GM06990 (cell line): ENCODE measurements at regions not wholly inside any gene's neighbourhood (a gene's known extent, or its start where the extent isn't known, plus 50 kb on each side); places are given as distances from the start of the nearest gene placed in this dataset.

Source experiments
- DNase-seq: peaks from one replicate; pipeline ENCODE4 v3.0.0-alpha.2; 2011; ENCODE audit not compliant: insufficient read length; ENCODE audit errors: extremely low read depth
- H3K27me3 ChIP-seq: replicated peaks from 2 replicates; pipeline ENCODE4 v1.6.0; 2011; ENCODE audit warnings: low read length; ENCODE audit not compliant: control insufficient read depth, insufficient read depth
- H3K36me3 ChIP-seq: 2 replicates; pipeline ENCODE4 v1.5.1; 2011; ENCODE audit warnings: low read length; ENCODE audit not compliant: control insufficient read depth, insufficient read depth
- H3K4me3 ChIP-seq: replicated peaks from 2 replicates; pipeline ENCODE4 v1.5.1; 2011; ENCODE audit warnings: low read depth, mild to moderate bottlenecking, control low read depth, low read length
- TF ChIP-seq, protein P1 (sequence below): IDR thresholded peaks from 2 replicates; pipeline ENCODE4 v1.5.1; 2011; ENCODE audit warnings: low read length, control low read depth, mild to moderate bottlenecking, inconsistent platforms; ENCODE audit not compliant: insufficient read depth, poor library complexity, severe bottlenecking

GRCh38 chr2:117717072-117717471, 97.4 kb upstream of the DDX18 start:
- no peak for DNase-seq
- Histone ChIP-seq H3K36me3 (no peaks in the 10 kb centered on the region), H3K27me3 (no peaks in the 10 kb centered on the region), H3K4me3 (no peak overlapping the region)
- TF ChIP-seq, protein P1, sequence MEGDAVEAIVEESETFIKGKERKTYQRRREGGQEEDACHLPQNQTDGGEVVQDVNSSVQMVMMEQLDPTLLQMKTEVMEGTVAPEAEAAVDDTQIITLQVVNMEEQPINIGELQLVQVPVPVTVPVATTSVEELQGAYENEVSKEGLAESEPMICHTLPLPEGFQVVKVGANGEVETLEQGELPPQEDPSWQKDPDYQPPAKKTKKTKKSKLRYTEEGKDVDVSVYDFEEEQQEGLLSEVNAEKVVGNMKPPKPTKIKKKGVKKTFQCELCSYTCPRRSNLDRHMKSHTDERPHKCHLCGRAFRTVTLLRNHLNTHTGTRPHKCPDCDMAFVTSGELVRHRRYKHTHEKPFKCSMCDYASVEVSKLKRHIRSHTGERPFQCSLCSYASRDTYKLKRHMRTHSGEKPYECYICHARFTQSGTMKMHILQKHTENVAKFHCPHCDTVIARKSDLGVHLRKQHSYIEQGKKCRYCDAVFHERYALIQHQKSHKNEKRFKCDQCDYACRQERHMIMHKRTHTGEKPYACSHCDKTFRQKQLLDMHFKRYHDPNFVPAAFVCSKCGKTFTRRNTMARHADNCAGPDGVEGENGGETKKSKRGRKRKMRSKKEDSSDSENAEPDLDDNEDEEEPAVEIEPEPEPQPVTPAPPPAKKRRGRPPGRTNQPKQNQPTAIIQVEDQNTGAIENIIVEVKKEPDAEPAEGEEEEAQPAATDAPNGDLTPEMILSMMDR, result no peak

DNA sequence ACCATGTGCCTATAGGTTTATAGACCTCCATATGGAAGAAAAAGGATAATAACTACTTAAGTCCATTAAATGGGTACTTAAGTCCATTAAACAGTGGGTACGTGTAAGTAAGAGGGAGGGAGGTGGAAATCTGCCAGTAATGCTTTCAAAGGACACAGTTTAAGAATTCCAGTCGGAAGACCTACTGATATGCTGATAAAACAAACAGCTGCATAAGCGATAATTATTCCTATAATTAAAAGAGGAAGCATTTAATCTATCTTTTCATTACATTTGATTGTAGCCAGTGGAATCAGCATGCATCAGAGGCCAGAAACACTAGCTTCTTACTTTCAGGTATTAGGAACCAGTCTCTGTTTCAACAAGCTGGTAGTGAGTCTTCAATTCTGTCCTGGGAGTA, 96.4 kb upstream of the DDX18 start:
- TF ChIP-seq, protein P1, result no peak

GRCh38 chr2:117720765-117721164, 93.7 kb upstream of the DDX18 start:
- Histone ChIP-seq H3K27me3 (no peaks in the 10 kb centered on the region), H3K36me3 (no peaks in the 10 kb centered on the region), H3K4me3 (no peak overlapping the region)
- TF ChIP-seq, protein P1, result no peak
- no peak for DNase-seq

More for the DNA sequence above, 96.4 kb upstream of the DDX18 start:
- Histone ChIP-seq H3K4me3 (no peak overlapping the region), H3K36me3 (no peaks in the 10 kb centered on the region), H3K27me3 (no peaks in the 10 kb centered on the region)
- DNase-seq, result no peak

DNA sequence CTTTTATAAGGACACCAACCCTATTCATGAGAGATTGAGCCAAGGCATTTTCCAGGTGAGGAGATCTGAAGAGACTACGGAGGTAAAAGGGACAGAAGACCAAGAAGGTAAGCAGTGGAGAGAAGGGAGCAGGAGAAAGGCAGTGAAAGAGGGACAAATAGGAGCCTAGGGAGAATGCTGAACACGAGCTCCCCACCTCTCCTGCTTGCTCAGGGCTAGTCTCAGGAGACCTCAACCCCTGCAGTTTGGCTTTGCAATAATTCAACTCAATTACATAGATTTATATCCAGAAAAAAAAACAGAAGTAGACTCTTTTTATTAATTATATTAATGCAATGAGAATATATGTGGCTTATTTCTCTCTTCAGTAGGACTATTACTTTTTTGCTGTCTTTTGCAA, 91.0 kb upstream of the DDX18 start:
- Histone ChIP-seq H3K4me3 (no peak overlapping the region), H3K36me3 (no peaks in the 10 kb centered on the region), H3K27me3 (no peaks in the 10 kb centered on the region)
- DNase-seq, result no peak
- TF ChIP-seq, protein P1, result no peak

GRCh38 chr2:117723888-117724434, 90.5 kb upstream of the DDX18 start:
- Histone ChIP-seq H3K36me3 (no peaks in the 10 kb centered on the region), H3K27me3 (no peaks in the 10 kb centered on the region), H3K4me3 (no peak overlapping the region)
- no peak for DNase-seq
- TF ChIP-seq, protein P1, result no peak

GRCh38 chr2:117726747-117727146, 87.7 kb upstream of the DDX18 start:
- TF ChIP-seq, protein P1, result no peak
- no peak for DNase-seq
- no peaks in the 10 kb centered on the region for H3K36me3 ChIP-seq
- no peaks in the 10 kb centered on the region for H3K27me3 ChIP-seq
- no peak overlapping the region for H3K4me3 ChIP-seq
